Aorta (tissue), 5 donors: ENCODE measurements at regions not wholly inside any gene's neighbourhood (a gene's known extent, or its start where the extent isn't known, plus 50 kb on each side); places are given as distances from the start of the nearest gene placed in this dataset.

Experiments used
- ATAC-seq: fragments of 200-7000 bp; cut with Tn5 transposase; one replicate; pipeline ENCODE4 v1.9.1; 2022; ENCODE audit warnings: moderate library complexity; ENCODE audit not compliant: low FRiP score
- DNase-seq, 2 donors: peaks; one replicate each; pipeline ENCODE4 v3.0.0-alpha.2; 2020
- H3K27ac ChIP-seq, 2 donors: one replicate each; pipeline ENCODE4 v1.5.1; 2013; ENCODE audit warnings: low read length in 2 of 2, mild to moderate bottlenecking in 2 of 2, moderate library complexity in 2 of 2, control low read depth in 1 of 2, inconsistent platforms in 1 of 2, low read depth in 1 of 2
- H3K27me3 ChIP-seq, 2 donors: one replicate each; pipeline ENCODE4 v1.6.1; 2013; ENCODE audit warnings: control low read depth in 1 of 2, low read length in 1 of 2, mild to moderate bottlenecking in 1 of 2, moderate library complexity in 1 of 2; ENCODE audit not compliant: insufficient read depth in 2 of 2, control insufficient read depth in 1 of 2
- H3K36me3 ChIP-seq, 2 donors: one replicate each; pipeline ENCODE4 v1.6.1; 2013; ENCODE audit warnings: control low read depth in 1 of 2, low read length in 1 of 2, mild to moderate bottlenecking in 1 of 2; ENCODE audit not compliant: insufficient read depth in 2 of 2, control insufficient read depth in 1 of 2
- H3K4me1 ChIP-seq, 2 donors: one replicate each; pipeline ENCODE4 v1.6.1; 2013; ENCODE audit warnings: low read length in 2 of 2, control low read depth in 1 of 2, mild to moderate bottlenecking in 1 of 2, moderate library complexity in 1 of 2; ENCODE audit not compliant: insufficient read depth in 2 of 2, control insufficient read depth in 1 of 2
- H3K4me3 ChIP-seq, 2 donors: one replicate each; pipeline ENCODE4 v1.5.1; 2013; ENCODE audit warnings: low read length in 2 of 2, control low read depth in 1 of 2, mild to moderate bottlenecking in 1 of 2
- H3K9me3 ChIP-seq: one replicate; pipeline ENCODE4 v1.6.1; 2013; ENCODE audit warnings: mild to moderate bottlenecking, low read length; ENCODE audit not compliant: control insufficient read depth
- WGBS, 2 donors: extraction: QIAGEN DNeasy Blood & Tissue Kit; methylation state at CpG; one replicate each; pipeline ENCODE4 v1.1.7; 2013; 5-methylcytosine and 5-hydroxymethylcytosine counted together
- intact Hi-C, 2 donors: fragments of 100-400 bp; cut with DNase I; formaldehyde crosslinking; loops; one replicate each; pipeline versions ENCODE4 v1.14.2 to v1.15.0; 2022
- donor health status: healthy with polysubstance abuse.
- donor health status: Bipolar disorder and iron deficiency.
- donor health status: DM: no; HTN: no; CAD: no.
- donor health status: DM: no; HTN: no; CAD: no.
- donor health status: DM: yes; HTN: yes; CAD: no.

DNA sequence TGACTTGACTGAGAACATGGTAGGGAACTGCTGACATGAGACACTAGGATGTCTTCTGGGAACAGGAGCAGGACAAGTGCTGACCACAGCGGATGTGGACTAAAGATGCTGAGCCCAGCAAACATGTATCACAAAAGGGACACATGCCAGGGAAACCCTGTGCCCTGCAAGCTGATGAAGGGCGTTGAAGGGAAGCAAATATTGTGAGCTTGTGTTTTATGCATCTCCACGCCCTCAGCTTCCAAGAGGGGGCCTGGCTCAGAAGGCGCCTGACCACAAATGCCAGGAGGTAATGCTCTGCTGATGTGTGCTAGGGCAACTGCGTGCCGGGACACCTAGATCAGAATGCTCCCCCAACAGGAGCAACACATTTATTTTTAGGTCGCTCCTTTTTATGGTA is 207.3 kb downstream of the CXCL12 start:
- Histone ChIP-seq H3K27me3 (no peaks in the 10 kb centered on the region), H3K4me1 (no peaks in the 10 kb centered on the region), H3K4me3 (no peak overlapping the region), H3K27ac (no peak overlapping the region), H3K36me3 (no peaks in the 10 kb centered on the region), H3K9me3 (no peaks in the 10 kb centered on the region)
- DNase-seq (no peak), ATAC-seq (no peak)
- WGBS, 2 donors, result 90 to 93% methylated on average over 7 of the region's 7 CpGs
- intact Hi-C loops, result no loop called here

DNA sequence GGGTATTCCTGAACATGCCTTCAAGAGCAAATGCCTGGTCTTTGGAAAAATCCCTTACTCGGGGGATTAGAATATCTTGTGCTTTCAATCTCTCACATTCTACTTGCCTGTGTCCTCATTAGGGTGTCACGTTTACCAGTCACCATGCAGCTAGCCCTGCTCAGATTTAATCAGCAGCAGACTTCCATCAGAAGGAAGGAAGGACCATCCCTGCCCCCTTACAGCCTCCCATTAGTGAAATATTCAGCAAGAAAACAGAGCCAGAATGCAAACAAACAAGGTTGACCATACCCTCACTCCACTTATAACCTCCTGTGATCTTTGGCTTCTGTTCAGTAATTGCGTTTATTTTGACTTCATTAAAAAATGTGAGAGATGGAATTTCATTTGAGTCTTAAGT is 208.6 kb downstream of the CXCL12 start:
- H3K4me1 ChIP-seq, result no peaks in the 10 kb centered on the region
- H3K9me3 ChIP-seq, result no peaks in the 10 kb centered on the region
- WGBS, 2 donors, result 36 to 40% methylated on average over 3 of the region's 3 CpGs
- H3K27ac ChIP-seq, result no peak overlapping the region
- no peak overlapping the region for H3K4me3 ChIP-seq
- intact Hi-C loops, result no loop called here
- H3K27me3 ChIP-seq, result no peaks in the 10 kb centered on the region
- DNase-seq (no peak), ATAC-seq (no peak)
- H3K36me3 ChIP-seq, result no peaks in the 10 kb centered on the region

DNA sequence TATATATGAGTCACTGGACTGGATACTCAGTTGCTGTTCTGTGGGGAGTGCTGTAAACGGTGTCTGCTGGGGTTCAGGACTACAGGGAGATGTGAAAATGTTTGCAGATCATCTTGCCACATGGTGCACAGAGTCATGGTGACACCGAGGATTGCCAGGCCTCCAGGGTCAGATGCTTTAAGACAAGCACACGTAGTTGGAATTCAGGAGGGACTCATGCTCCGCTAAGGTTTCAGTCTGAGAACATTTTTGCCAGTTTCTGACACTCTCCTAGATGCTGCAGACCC is 211.3 kb downstream of the CXCL12 start:
- 72 to 81% methylated on average over 4 of the region's 4 CpGs for WGBS, 2 donors
- Histone ChIP-seq H3K27ac (no peak overlapping the region), H3K4me1 (no peaks in the 10 kb centered on the region), H3K9me3 (no peaks in the 10 kb centered on the region), H3K27me3 (no peaks in the 10 kb centered on the region), H3K4me3 (no peak overlapping the region), H3K36me3 (no peaks in the 10 kb centered on the region)
- intact Hi-C loops, result no loop called here
- ATAC-seq (no peak), DNase-seq (no peak)

- Histone ChIP-seq H3K36me3 (no peaks in the 10 kb centered on the region), H3K27ac (no peak overlapping the region), H3K4me3 (no peak overlapping the region), H3K27me3 (no peaks in the 10 kb centered on the region), H3K4me1 (no peaks in the 10 kb centered on the region), H3K9me3 (no peaks in the 10 kb centered on the region)
- whole genome bisulfite sequencing, 2 donors, result 20 to 24% methylated on average over 3 of the region's 3 CpGs
- intact Hi-C loops, result no loop called here
- DNase-seq (no peak), ATAC-seq (no peak)
These were observed 211.9 kb downstream of the CXCL12 start for GRCh38 chr10:44172883-44173607.

DNA sequence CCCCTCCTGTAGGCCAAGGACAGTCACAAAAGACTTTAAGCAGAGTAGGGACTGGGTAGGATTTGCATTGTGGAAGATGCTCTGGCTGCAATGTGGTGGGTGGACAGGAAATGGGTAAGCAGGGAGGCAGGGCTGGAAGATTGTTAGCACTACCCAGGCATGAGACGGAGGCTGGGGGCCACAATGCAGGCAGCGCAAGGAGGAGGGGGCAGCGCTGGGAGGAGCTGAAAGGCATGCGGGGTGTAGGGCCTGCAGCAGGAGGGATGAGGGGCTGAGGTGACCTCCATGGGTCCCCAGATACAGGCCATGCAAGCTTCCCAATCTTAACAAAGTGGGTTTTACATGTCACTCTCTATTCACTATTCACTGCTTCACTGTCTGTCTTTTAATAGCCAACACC is 213.1 kb downstream of the CXCL12 start:
- no peak overlapping the region for H3K4me3 ChIP-seq
- H3K27me3 ChIP-seq, result no peaks in the 10 kb centered on the region
- H3K36me3 ChIP-seq, result no peaks in the 10 kb centered on the region
- ATAC-seq (no peak), DNase-seq (no peak)
- no peaks in the 10 kb centered on the region for H3K9me3 ChIP-seq
- intact Hi-C loops, result no loop called here
- H3K4me1 ChIP-seq, result no peaks in the 10 kb centered on the region
- 88 to 98% methylated on average over 4 of the region's 4 CpGs for WGBS, 2 donors
- no peak overlapping the region for H3K27ac ChIP-seq

- intact Hi-C loops, result no loop called here
- Histone ChIP-seq H3K4me1 (no peaks in the 10 kb centered on the region), H3K9me3 (no peaks in the 10 kb centered on the region), H3K4me3 (no peak overlapping the region), H3K27ac (no peak overlapping the region), H3K27me3 (no peaks in the 10 kb centered on the region), H3K36me3 (no peaks in the 10 kb centered on the region)
- 92 to 93% methylated on average over 5 of the region's 5 CpGs for WGBS, 2 donors
- ATAC-seq (no peak), DNase-seq (no peak)
These were observed 216.4 kb downstream of the CXCL12 start for GRCh38 chr10:44168478-44168877.

DNA sequence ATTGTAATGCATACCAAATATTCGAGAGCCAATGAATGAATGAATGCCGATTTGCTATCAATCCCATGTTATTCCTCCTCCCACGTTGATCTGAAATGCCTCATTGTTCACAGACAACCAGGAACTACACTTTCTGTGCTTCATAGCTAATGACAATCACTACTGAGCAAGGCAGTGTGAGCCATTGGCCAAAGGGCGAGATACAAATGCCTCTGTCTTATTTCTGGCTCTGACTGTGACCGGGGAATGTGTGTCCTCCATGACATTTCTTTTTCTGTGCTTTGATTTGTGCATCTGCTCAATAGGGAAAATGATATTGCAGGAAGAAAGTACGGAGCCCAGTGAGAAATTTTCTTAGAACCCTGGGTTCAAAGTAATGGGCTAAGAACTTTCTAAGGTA is 217.1 kb downstream of the CXCL12 start:
- no peak overlapping the region for H3K4me3 ChIP-seq
- H3K27me3 ChIP-seq, result no peaks in the 10 kb centered on the region
- no peaks in the 10 kb centered on the region for H3K36me3 ChIP-seq
- WGBS, 2 donors, result 83 to 85% methylated on average over 6 of the region's 6 CpGs
- intact Hi-C loops, result no loop called here
- no peaks in the 10 kb centered on the region for H3K9me3 ChIP-seq
- no peak for DNase-seq
- H3K4me1 ChIP-seq, result no peaks in the 10 kb centered on the region
- no peak for ATAC-seq
- H3K27ac ChIP-seq, result no peak overlapping the region

GRCh38 chr10:44166441-44166840 is 218.5 kb downstream of the CXCL12 start:
- H3K27me3 ChIP-seq, result no peaks in the 10 kb centered on the region
- WGBS, 2 donors, result 95 to 96% methylated on average over 1 of the region's 1 CpG
- ATAC-seq (no peak), DNase-seq (no peak)
- no peak overlapping the region for H3K27ac ChIP-seq
- no peaks in the 10 kb centered on the region for H3K4me1 ChIP-seq
- no peaks in the 10 kb centered on the region for H3K36me3 ChIP-seq
- no peak overlapping the region for H3K4me3 ChIP-seq
- intact Hi-C loops, result no loop called here
- H3K9me3 ChIP-seq, result no peaks in the 10 kb centered on the region

DNA sequence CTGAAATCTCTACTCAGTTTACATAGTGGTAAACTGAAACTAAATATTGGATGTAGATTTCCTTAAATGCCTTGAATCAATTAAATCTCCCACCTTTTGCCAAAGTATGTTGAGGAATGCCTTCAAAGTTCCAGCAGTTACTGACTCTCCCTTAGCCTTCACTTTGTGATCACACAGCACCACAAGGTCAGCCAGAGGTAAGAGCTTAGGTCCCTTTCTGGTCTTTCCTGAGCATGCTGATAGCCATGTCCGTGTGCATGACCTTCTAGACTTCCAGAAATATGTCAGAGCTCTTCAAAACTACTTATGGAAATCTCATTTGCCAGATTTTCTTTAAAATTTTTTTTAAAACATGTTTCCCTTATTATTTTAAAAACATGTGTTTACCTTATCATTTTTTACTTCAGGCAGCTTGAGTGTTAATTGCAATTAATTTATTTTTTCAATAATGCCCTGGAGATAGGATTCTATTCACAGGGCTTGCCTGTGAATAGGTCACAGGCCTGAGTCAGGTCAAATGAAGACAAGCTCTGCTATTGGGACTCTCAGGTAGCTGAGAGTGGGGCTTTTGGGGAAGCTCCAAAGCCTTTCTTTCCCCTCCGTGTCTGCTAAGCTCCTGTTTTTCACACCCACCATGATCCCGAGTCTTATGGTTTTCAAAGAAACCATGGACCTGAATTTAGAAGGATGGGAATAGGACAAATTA is 220.5 kb downstream of the CXCL12 start:
- Histone ChIP-seq H3K9me3 (no peaks in the 10 kb centered on the region), H3K36me3 (no peaks in the 10 kb centered on the region), H3K27me3 (no peaks in the 10 kb centered on the region), H3K4me1 (no peaks in the 10 kb centered on the region), H3K27ac (no peak overlapping the region), H3K4me3 (no peak overlapping the region)
- DNase-seq (no peak), ATAC-seq (no peak)
- intact Hi-C loops, result no loop called here
- 86 to 87% methylated on average over 3 of the region's 3 CpGs for WGBS, 2 donors
